ENCODE measurements at regions not wholly inside any gene's neighbourhood (a gene's known extent, or its start where the extent isn't known, plus 50 kb on each side); places are given as distances from the start of the nearest gene placed in this dataset.
A peak's percentile ranks its signal among the peaks of the same experiment; 100 is the strongest.

DNA sequence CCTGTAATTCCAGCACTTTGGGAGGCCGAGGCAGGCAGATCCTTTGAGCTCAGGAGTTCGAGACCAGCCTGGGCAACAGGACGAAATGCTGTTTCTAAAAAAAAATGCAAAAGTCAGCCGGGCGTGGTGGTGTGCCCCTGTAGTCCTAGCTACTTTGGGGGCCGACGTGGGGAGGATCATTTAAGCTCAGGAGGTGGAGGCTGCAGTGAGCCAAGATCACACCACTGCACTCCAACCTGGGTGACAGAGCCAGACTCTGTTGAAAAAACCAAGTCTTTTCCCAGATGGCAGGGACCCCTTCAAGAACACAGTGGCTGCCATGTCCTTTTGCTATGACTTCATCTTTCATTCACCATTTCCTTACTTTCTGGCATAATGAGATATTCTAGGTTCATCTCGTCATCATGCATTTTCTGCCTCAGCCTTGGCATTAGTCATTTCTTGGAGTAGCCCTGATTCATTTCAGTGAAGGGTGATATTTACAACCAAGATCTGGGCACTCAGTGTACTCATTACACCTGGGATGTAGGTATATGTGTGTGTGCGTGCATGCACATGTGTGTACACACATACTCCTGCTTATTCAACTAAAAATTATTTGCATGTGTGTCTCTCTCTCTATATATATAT, 61.4 kb upstream of the TOX2 start:
- 90% methylated on average over 3 of the region's 9 CpGs; no CpG with 5 or more reads in 1 of the 2 experiments for WGBS, 2 experiments (ENCODE audit: extremely low coverage in 2 of 2, insufficient read length in 1 of 2)

More for the DNA sequence above, 61.4 kb upstream of the TOX2 start:
- CTCF ChIA-PET: no interaction called here
- H4K20me1 ChIP-seq (ENCODE audit: insufficient read depth, low read length): no peaks in the 10 kb centered on the region
- no TSS peak for BruUV-seq (replicated peaks)
- H3K56ac ChIP-seq (ENCODE audit: extremely low read depth, insufficient read depth, low read length): no peak overlapping the region
- H3K14ac ChIP-seq (replicated peaks; ENCODE audit: low read depth, low read length): no peak overlapping the region
- H3K9me3 ChIP-seq (ENCODE audit: control insufficient read depth, insufficient read depth, low read length): no peaks in the 10 kb centered on the region; the same call in 1 of the 2 replicates
- H3K9me1 ChIP-seq (ENCODE audit: insufficient read depth, low read length): 0 out of 2 replicates have a peak, but pooled peaks cover 2% of the 10 kb centered on the region
- intact Hi-C loops (cut with micrococcal nuclease) (no loop called here), dilution Hi-C loops (cut with HindIII; ENCODE audit: low sequenced_read_pairs, unreplicated experiment) (no loop called here), in situ Hi-C loops (cut with MboI; ENCODE audit: low sequenced_read_pairs) (no loop called here)
- no peak for TF ChIP-seq MXI1 (IDR thresholded peaks at IDR 0.05; ENCODE audit: borderline replicate concordance, low read depth, low read length)
- TF ChIP-seq, protein P1, sequence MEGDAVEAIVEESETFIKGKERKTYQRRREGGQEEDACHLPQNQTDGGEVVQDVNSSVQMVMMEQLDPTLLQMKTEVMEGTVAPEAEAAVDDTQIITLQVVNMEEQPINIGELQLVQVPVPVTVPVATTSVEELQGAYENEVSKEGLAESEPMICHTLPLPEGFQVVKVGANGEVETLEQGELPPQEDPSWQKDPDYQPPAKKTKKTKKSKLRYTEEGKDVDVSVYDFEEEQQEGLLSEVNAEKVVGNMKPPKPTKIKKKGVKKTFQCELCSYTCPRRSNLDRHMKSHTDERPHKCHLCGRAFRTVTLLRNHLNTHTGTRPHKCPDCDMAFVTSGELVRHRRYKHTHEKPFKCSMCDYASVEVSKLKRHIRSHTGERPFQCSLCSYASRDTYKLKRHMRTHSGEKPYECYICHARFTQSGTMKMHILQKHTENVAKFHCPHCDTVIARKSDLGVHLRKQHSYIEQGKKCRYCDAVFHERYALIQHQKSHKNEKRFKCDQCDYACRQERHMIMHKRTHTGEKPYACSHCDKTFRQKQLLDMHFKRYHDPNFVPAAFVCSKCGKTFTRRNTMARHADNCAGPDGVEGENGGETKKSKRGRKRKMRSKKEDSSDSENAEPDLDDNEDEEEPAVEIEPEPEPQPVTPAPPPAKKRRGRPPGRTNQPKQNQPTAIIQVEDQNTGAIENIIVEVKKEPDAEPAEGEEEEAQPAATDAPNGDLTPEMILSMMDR (conservative IDR thresholded peaks at IDR 0.05; ENCODE audit: low read depth, low read length): no peak
- no peak for TF ChIP-seq FOS (IDR thresholded peaks at IDR 0.05; ENCODE audit: low read depth, low read length)
- TF ChIP-seq MAFK (IDR thresholded peaks at IDR 0.05; ENCODE audit: low read depth, low read length): no peak
- TF ChIP-seq CEBPB (IDR thresholded peaks at IDR 0.05; ENCODE audit: low read depth, low read length): no peak
- TF ChIP-seq MAZ (IDR thresholded peaks at IDR 0.05; ENCODE audit: borderline replicate concordance, low read depth, low read length): no peak
- TF ChIP-seq RCOR1 (IDR thresholded peaks at IDR 0.05; ENCODE audit: insufficient replicate concordance, low read length): no peak
- no peak for TF ChIP-seq BHLHE40 (IDR thresholded peaks at IDR 0.05; ENCODE audit: low read depth, low read length)
- TF ChIP-seq SMC3 (IDR thresholded peaks at IDR 0.05; ENCODE audit: low read depth, low read length): no peak
- TF ChIP-seq NFE2L2 (IDR thresholded peaks at IDR 0.05; ENCODE audit: low read depth, low read length): no peak
- TF ChIP-seq, protein P2, sequence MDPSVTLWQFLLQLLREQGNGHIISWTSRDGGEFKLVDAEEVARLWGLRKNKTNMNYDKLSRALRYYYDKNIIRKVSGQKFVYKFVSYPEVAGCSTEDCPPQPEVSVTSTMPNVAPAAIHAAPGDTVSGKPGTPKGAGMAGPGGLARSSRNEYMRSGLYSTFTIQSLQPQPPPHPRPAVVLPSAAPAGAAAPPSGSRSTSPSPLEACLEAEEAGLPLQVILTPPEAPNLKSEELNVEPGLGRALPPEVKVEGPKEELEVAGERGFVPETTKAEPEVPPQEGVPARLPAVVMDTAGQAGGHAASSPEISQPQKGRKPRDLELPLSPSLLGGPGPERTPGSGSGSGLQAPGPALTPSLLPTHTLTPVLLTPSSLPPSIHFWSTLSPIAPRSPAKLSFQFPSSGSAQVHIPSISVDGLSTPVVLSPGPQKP (IDR thresholded peaks at IDR 0.05; ENCODE audit: borderline replicate concordance, low read depth, low read length): no peak
- TF ChIP-seq POLR2A (IDR thresholded peaks at IDR 0.05; ENCODE audit: low read depth, low read length): no peak
- TF ChIP-seq CHD1 (IDR thresholded peaks at IDR 0.05; ENCODE audit: low read depth, low read length): no peak
- TF ChIP-seq USF2 (IDR thresholded peaks at IDR 0.05; ENCODE audit: low read depth, low read length): no peak
- TF ChIP-seq RFX5 (IDR thresholded peaks at IDR 0.05; ENCODE audit: low read depth, low read length): no peak
- H2AFZ ChIP-seq (replicated peaks; ENCODE audit: low read length, poor library complexity): no peak overlapping the region
- H4K8ac ChIP-seq (ENCODE audit: low read depth in 2 of 2, low read length in 2 of 2): no peak overlapping the region
- no peak overlapping the region for H3K9ac ChIP-seq (ENCODE audit: low read depth, low read length)
- no peaks in the 10 kb centered on the region for H3K27me3 ChIP-seq (ENCODE audit: control insufficient read depth, insufficient read depth, low read length)
- no peak overlapping the region for H4K91ac ChIP-seq (ENCODE audit: insufficient read depth, low read depth, low read length)
- H4K5ac ChIP-seq (ENCODE audit: low read depth, low read length): no peak overlapping the region
- no peak overlapping the region for H3K4me3 ChIP-seq (ENCODE audit: insufficient read depth, low read depth, low read length)
- DNase-seq (peak; percentile 61), ATAC-seq (ENCODE audit: low read depth) (no peak)
- peaks cover 6% of the 10 kb centered on the region for H3K4me1 ChIP-seq (ENCODE audit: control insufficient read depth, insufficient read depth, low read length)
- no peak overlapping the region for H2BK120ac ChIP-seq (ENCODE audit: low read depth, low read length)
- POLR2A ChIA-PET (ENCODE audit: unreplicated experiment): no interaction called here
- no peak overlapping the region for H3K4me2 ChIP-seq (ENCODE audit: low read depth, low read length)
- no peaks in the 10 kb centered on the region for H3K79me1 ChIP-seq (ENCODE audit: low read depth in 1 of 2, low read length in 2 of 2)
- no peak overlapping the region for H2AK9ac ChIP-seq (replicated peaks; ENCODE audit: low read depth, low read length, poor library complexity)
- H2AK5ac ChIP-seq (ENCODE audit: low read depth, low read length): no peak overlapping the region
- H3K23ac ChIP-seq (ENCODE audit: low read depth, low read length): no peak overlapping the region
- no peaks in the 10 kb centered on the region for H3K36me3 ChIP-seq (ENCODE audit: control insufficient read depth, insufficient read depth, low read length)
- H2BK15ac ChIP-seq (ENCODE audit: low read depth, low read length): no peak overlapping the region
- H2BK5ac ChIP-seq (ENCODE audit: low read depth, low read length, poor library complexity, severe bottlenecking): no peak overlapping the region
- no peak overlapping the region for H3K18ac ChIP-seq (ENCODE audit: low read depth, low read length)
- no peak overlapping the region for H3K27ac ChIP-seq (ENCODE audit: insufficient read depth, low read length)
- H2BK20ac ChIP-seq (ENCODE audit: low read depth, low read length): no peak overlapping the region
- no peak overlapping the region for H3K4ac ChIP-seq (ENCODE audit: low read depth, low read length)
